ENCODE measurements at regions not wholly inside any gene's neighbourhood (a gene's known extent, or its start where the extent isn't known, plus 50 kb on each side); places are given as distances from the start of the nearest gene placed in this dataset.

DNA sequence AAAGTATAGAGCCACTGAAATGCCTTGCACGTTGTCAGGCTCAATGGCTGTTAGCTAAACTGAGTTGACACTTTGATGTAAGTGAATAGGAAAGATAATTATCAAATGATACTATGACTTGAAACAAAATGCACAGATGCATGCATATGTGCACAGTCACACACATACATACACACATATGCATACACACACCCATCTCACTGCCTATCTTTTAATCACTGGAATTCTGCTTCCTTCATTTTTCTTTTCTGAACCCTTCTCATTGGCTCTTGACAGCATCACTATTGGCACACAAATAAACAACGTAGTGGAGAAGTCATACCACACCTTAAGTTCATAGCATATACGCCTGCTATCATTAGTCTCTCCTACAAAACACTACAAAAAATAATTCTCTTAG is 154.9 kb upstream of the NCKAP5 start:
- DNase-seq = no peak

DNA sequence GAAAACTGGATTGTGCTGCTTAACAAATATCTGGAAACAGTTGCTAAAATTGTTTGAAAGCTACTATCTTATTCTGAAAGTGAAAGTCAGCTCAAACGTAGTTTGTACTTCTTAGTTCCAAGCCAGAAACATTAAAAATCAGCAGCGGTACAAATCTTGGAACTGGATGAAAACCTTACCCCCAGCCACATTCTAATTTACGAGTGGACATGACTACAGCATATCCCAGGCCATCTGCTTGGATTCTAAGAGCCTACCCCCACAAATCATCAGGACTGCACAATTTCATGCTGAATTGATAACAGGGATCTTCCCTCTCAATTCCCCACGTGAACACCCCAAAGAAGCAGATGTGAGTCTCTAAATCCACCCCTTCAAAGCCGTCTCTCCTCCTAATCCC is 158.7 kb upstream of the NCKAP5 start:
- DNase-seq = no peak

DNA sequence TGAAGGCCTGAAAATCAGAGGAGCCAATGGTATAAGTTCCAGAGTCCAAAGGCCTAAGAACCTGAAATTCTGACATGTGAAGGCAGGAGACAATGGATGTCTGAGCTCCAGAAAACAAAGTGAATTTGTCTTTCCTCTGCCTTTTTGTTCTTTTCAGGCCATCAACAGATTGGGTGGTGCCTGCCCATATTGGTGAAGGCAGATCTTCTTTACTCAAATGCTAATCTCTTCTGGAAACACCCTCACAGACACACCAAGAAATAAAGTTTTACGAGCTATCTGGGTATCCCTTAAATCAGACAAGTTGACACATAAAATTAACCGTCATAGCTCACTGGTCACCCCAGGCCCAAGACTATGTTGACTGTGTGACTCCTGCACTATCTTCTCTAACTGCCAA is 163.8 kb upstream of the NCKAP5 start:
- no peak for DNase-seq

- no peak for DNase-seq
Measured at GRCh38 chr2:133732982-133733900, 165.0 kb upstream of the NCKAP5 start.

DNA sequence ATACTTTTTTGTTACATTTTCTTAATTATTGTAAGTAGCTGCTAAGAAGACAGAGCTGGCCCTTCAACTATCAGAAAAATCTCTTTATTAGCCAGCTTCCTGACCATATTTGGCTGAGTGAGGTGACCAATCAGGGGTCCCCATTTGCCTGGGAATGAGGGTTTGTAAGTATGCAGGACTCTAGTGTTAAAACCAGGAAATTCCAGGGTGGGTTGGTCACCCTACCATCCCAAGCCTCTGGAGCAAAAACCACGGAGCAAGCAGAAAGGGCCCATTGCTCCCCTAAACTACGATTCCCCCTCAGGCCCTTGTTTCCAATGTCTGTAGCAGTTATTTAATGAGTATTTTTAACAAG is 165.6 kb upstream of the NCKAP5 start:
- no peak for DNase-seq

GRCh38 chr2:133734716-133735495 is 166.6 kb upstream of the NCKAP5 start:
- DNase-seq = no peak

DNA sequence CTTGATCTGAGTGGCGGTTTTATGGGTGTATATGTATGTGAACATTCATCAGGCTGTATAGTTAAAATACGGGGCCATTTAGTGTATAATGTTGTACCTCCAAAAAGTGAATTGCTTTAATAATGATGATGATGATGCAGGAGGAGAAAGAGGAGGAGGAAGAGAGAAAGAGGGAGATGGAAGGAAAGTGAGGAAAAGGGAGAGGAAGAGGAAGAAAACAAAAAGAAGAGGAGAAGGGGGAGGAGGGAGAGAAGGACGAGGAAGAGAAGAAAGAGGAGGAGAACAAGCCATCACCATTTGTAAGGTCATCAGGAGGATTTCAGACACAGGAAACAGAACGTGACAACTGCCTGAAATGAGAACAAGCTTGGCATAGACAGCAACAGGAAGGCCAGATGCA is 168.4 kb upstream of the NCKAP5 start:
- DNase-seq = no peak

DNA sequence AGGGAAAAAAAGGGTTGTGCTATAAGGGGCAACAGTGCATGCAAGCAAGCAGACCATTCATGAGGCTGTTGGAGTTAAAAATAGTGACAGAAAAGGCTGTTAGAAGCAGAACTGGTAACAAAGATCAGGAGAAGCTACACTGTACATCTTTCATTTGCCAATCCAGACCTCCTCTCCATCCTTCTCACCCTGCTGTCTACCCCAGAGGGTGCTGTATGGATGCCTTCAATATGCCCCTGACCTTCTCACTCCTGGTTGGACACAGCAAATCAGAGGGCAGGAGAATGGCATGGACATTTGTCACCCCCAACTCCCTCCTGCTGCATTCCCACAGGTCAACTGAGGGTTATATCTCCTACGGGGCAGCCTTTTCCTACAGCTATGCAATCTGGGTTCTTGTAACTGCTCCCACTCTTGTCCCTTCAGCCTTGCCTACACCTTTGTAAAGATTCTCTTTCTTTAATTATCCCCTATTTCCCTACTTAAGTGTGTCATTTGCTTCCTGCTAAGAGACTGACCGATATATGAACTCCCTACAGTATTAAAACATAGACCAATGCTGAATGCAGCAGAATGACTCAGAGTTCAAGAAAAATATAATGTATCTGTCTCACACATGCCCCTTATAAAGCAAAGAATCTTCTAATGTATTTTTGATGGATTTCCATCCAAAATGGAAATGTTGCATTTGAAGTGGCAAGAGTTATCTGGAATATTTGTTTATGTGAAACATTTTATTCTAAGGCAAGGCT is 169.2 kb upstream of the NCKAP5 start:
- no peak for DNase-seq

- DNase-seq = no peak
Measured at GRCh38 chr2:133739039-133739438, 170.8 kb upstream of the NCKAP5 start.

GRCh38 chr2:133740500-133740899 is 172.2 kb upstream of the NCKAP5 start:
- DNase-seq = no peak

- DNase-seq = no peak
Measured at GRCh38 chr2:133748007-133748700, 179.9 kb upstream of the NCKAP5 start.

GRCh38 chr2:133753665-133754064 is 185.4 kb upstream of the NCKAP5 start:
- no peak for DNase-seq

GRCh38 chr2:133755480-133756300 is 187.4 kb upstream of the NCKAP5 start:
- no peak for DNase-seq

GRCh38 chr2:133756833-133757232 is 188.6 kb upstream of the NCKAP5 start:
- no peak for DNase-seq

DNA sequence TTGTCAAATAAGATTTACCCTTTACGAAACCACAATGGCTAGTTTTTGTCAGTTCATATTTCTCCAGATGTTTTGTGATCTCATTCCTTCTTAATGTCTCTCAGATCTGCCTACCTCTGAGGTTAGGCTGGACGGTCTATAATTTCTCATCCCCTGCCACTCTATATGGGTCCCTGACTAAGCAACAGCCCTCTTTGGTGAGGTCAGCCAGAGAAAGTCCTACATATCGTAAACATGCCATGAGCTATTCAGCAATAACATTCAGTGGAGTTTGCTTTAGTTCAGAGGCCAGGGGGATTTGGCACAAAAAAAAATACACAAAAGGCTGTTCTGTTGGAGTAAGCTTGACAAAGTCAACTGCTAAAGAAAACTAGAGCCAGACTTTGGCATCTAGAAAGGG is 192.1 kb upstream of the NCKAP5 start:
- DNase-seq = no peak

GRCh38 chr2:133765658-133766057 is 197.4 kb upstream of the NCKAP5 start:
- DNase-seq = no peak

DNA sequence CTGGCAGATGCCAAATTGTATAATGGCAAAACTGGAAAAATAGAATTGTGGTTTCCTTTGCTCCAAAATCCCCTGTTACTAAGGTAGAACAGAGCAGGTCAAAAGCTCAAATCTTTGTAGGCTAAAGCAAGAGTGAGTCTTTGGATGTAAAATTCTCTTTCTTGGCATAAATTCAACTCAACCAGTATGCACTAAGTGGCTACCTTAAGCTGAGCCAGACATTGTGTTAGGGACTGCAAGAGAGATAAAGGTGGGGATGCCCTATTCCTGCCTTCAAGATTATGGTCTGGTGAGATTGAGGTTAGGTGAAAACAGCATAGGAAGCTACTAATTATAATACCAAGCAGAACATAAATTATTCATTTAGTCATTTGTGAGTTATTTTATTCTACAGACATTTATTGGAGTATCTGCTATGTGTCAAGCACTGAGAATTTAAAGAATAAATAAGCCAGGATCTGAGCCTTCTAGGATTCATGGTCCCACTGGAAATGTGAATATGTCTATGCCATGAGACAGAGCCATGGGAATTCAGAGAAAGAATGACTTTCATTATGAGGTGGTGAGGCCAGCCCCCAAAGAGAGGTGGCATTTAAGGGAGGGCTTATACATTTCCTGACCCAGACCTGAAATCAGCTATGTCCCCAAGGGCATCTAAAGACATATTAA is 198.0 kb upstream of the NCKAP5 start:
- no peak for DNase-seq

- DNase-seq = no peak
Measured at GRCh38 chr2:133768256-133768655, 200.0 kb upstream of the NCKAP5 start.

GRCh38 chr2:133768658-133769435 is 200.6 kb upstream of the NCKAP5 start:
- no peak for DNase-seq

DNA sequence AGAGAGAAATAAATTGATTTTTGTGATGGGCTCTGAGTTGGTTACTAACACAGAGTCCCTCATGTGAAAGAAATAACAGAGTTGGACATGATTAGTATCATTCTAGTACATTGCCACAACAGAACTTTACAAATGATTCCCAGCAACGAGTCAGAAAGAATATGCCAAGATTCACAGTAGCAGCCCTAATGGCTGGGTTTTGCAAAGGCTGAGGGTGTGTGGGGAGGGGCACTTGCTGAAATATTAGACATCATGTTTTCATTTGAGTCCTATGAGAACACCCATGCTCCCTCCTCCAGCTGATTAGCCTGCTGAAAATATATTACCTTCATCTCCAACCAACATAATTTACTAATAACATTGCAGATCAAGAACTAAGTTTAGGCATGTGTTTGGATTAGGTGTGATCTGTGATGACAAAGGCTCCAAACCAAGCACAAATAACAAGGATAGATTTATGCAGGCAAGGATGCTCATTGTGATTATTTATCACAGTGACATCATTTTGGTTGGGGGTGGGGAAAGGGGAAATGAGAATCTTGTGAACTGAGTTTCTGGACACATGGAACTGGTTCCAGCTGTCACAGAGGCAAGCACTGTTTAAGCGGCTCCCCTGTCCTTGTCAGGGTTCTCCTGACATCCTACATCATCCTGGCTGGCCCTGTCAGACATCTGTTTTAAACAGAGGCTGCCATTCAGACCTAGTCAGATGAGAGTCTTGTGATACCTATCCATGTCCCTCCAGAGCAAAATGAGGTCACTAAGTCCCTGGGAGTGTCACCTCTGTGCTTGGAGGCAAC is 205.8 kb upstream of the NCKAP5 start:
- no peak for DNase-seq
